CD14-positive monocyte (primary cell): ENCODE measurements at regions not wholly inside any gene's neighbourhood (a gene's known extent, or its start where the extent isn't known, plus 50 kb on each side); places are given as distances from the start of the nearest gene placed in this dataset.

Experiments used
- DNase-seq, 3 donors: peaks; one replicate each; pipeline ENCODE4 v3.0.0-alpha.2; 2011 to 2022
- H2AFZ ChIP-seq: 2 replicates; pipeline ENCODE4 v1.6.0; 2012; ENCODE audit warnings: mild to moderate bottlenecking, low read depth, low read length, inconsistent platforms; ENCODE audit not compliant: insufficient read depth, poor library complexity, severe bottlenecking
- H3K27ac ChIP-seq, 2 donors: 1 replicate in 1 of 2; 2 replicates in 1 of 2; pipeline ENCODE4 v1.5.1; 2012 to 2013; ENCODE audit warnings: low read length in 2 of 2, control low read depth in 1 of 2, inconsistent platforms in 1 of 2, low read depth in 1 of 2, mild to moderate bottlenecking in 1 of 2
- H3K27me3 ChIP-seq, 2 donors: one replicate each; pipeline versions ENCODE4 v1.6.0 to v1.6.1; 2011 to 2013; ENCODE audit warnings: low read length in 2 of 2; ENCODE audit not compliant: control insufficient read depth in 2 of 2, insufficient read depth in 2 of 2
- H3K36me3 ChIP-seq, 2 donors: replicated peaks in 1 of 2; 1 replicate in 1 of 2; 2 replicates in 1 of 2; pipeline versions ENCODE4 v1.5.1 to v1.6.1; 2012 to 2013; ENCODE audit warnings: low read length in 2 of 2, control low read depth in 1 of 2, inconsistent platforms in 1 of 2, mild to moderate bottlenecking in 1 of 2; ENCODE audit not compliant: insufficient read depth in 2 of 2, control insufficient read depth in 1 of 2
- H3K4me1 ChIP-seq, 2 donors: 1 replicate in 1 of 2; 2 replicates in 1 of 2; pipeline versions ENCODE4 v1.5.1 to v1.6.1; 2012 to 2013; ENCODE audit warnings: low read length in 2 of 2, control low read depth in 1 of 2, inconsistent platforms in 1 of 2, mild to moderate bottlenecking in 1 of 2, moderate library complexity in 1 of 2; ENCODE audit not compliant: insufficient read depth in 2 of 2, control insufficient read depth in 1 of 2
- H3K4me2 ChIP-seq: replicated peaks from 2 replicates; pipeline ENCODE3; 2012; ENCODE audit warnings: low read length, moderate library complexity, mild to moderate bottlenecking; ENCODE audit not compliant: poor library complexity, severe bottlenecking; ENCODE audit errors: extremely low read depth
- H3K4me3 ChIP-seq, 3 experiments: fragments of 200-600 bp in 1 of 3; sonication (generic) in 1 of 3; replicated peaks in 1 of 3; 1 replicate in 2 of 3; 2 replicates in 1 of 3; pipeline ENCODE4 v1.5.1; 2011 to 2013; ENCODE audit warnings: low read length in 3 of 3, mild to moderate bottlenecking in 3 of 3, control low read depth in 2 of 3, low read depth in 2 of 3, inconsistent platforms in 1 of 3, moderate library complexity in 1 of 3
- H3K79me2 ChIP-seq: 2 replicates; pipeline ENCODE4 v1.6.0; 2012; ENCODE audit warnings: mild to moderate bottlenecking, control low read depth, inconsistent platforms, low read length, moderate library complexity; ENCODE audit not compliant: insufficient read depth
- H3K9ac ChIP-seq: 2 replicates; pipeline ENCODE4 v1.6.0; 2017; ENCODE audit warnings: low read length, mild to moderate bottlenecking; ENCODE audit not compliant: insufficient read depth, poor library complexity, severe bottlenecking
- H3K9me3 ChIP-seq, 2 donors: replicated peaks in 1 of 2; 1 replicate in 1 of 2; 2 replicates in 1 of 2; pipeline versions ENCODE4 v1.5.1 to v1.6.1; 2012 to 2013; ENCODE audit warnings: low read length in 2 of 2, control low read depth in 1 of 2; ENCODE audit not compliant: control insufficient read depth in 1 of 2, insufficient read depth in 1 of 2
- H4K20me1 ChIP-seq: 2 replicates; pipeline ENCODE4 v1.6.0; 2012; ENCODE audit warnings: mild to moderate bottlenecking, low read length, control low read depth, moderate library complexity; ENCODE audit not compliant: insufficient read depth
- H3K27ac Mint-ChIP-seq, 7 donors: one replicate each; pipeline ENCODE4 v1.8.0; 2020; ENCODE audit warnings: mild to moderate bottlenecking in 7 of 7, mixed read lengths in 7 of 7, moderate library complexity in 6 of 7, inconsistent platforms in 2 of 7
- H3K27me3 Mint-ChIP-seq, 3 donors: one replicate each; pipeline ENCODE4 v1.8.0; 2021 to 2022; ENCODE audit warnings: low read depth in 3 of 3, mild to moderate bottlenecking in 3 of 3, mixed read lengths in 3 of 3, moderate library complexity in 3 of 3, inconsistent platforms in 1 of 3
- H3K36me3 Mint-ChIP-seq, 2 donors: one replicate each; pipeline ENCODE4 v1.8.0; 2020; ENCODE audit warnings: mixed read lengths in 2 of 2, inconsistent platforms in 1 of 2, mild to moderate bottlenecking in 1 of 2
- H3K4me1 Mint-ChIP-seq: one replicate; pipeline ENCODE4 v1.8.0; 2020; ENCODE audit warnings: mild to moderate bottlenecking, mixed read lengths
- H3K4me3 Mint-ChIP-seq, 2 donors: one replicate each; pipeline ENCODE4 v1.8.0; 2020; ENCODE audit warnings: mild to moderate bottlenecking in 2 of 2, mixed read lengths in 2 of 2, moderate library complexity in 1 of 2
- H3K9me3 Mint-ChIP-seq, 7 donors: one replicate each; pipeline ENCODE4 v1.8.0; 2020 to 2022; ENCODE audit warnings: mixed read lengths in 7 of 7, mild to moderate bottlenecking in 6 of 7, moderate library complexity in 6 of 7, inconsistent platforms in 2 of 7
- CTCF ChIP-seq: fragments of 200-600 bp; IDR thresholded peaks from one replicate; pipeline ENCODE4 v1.8.0; 2022; ENCODE audit warnings: antibody characterized with exemption, mild to moderate bottlenecking
- WGBS: methylation state at CpG from one replicate; pipeline ENCODE4 v1.1.5; 2013; ENCODE audit warnings: missing lambda C conversion rate; ENCODE audit not compliant: insufficient coverage; 5-methylcytosine and 5-hydroxymethylcytosine counted together
- intact Hi-C, 2 donors: fragments of 100-400 bp; cut with micrococcal nuclease; formaldehyde crosslinking; loops; one replicate each; pipeline versions ENCODE4 v1.15.0 to v1.15.1; 2023

GRCh38 chr2:116810645-116811044 lies 1003.8 kb upstream of the DDX18 start:
- H3K4me3 Mint-ChIP-seq, result no peak overlapping the region
- H3K9me3 Mint-ChIP-seq, result peaks cover 0 to 5% (median 0%) of the 10 kb centered on the region in 7 donors
- no peak for TF ChIP-seq CTCF
- H3K27me3 Mint-ChIP-seq, result peaks cover 0 to 2% (median 0%) of the 10 kb centered on the region in 3 donors
- Histone ChIP-seq H2AFZ (no peak overlapping the region), H3K36me3 (no peaks in the 10 kb centered on the region), H3K27ac (no peak overlapping the region), H4K20me1 (no peaks in the 10 kb centered on the region), H3K27me3 (no peaks in the 10 kb centered on the region), H3K79me2 (no peaks in the 10 kb centered on the region), H3K4me1 (no peaks in the 10 kb centered on the region), H3K9me3 (no peaks in the 10 kb centered on the region), H3K4me2 (no peak overlapping the region), H3K4me3 (no peak overlapping the region), H3K9ac (no peak overlapping the region)
- no peak overlapping the region for H3K27ac Mint-ChIP-seq
- H3K4me1 Mint-ChIP-seq, result no peaks in the 10 kb centered on the region
- no peaks in the 10 kb centered on the region for H3K36me3 Mint-ChIP-seq
- intact Hi-C loops, result no loop called here
- no peak for DNase-seq
- no CpG with 5 or more reads among the region's 1 CpG for WGBS

- no peak overlapping the region for H3K4me3 ChIP-seq
- no peak overlapping the region for H3K9ac ChIP-seq
- H3K36me3 ChIP-seq, result no peaks in the 10 kb centered on the region
- no peaks in the 10 kb centered on the region for H3K27me3 Mint-ChIP-seq
- no peak overlapping the region for H3K4me2 ChIP-seq
- no peaks in the 10 kb centered on the region for H3K36me3 Mint-ChIP-seq
- H3K4me1 Mint-ChIP-seq, result no peaks in the 10 kb centered on the region
- H3K4me1 ChIP-seq, result no peaks in the 10 kb centered on the region
- peaks cover 0 to 3% (median 2%) of the 10 kb centered on the region in 7 donors for H3K9me3 Mint-ChIP-seq
- intact Hi-C loops, result no loop called here
- H3K79me2 ChIP-seq, result no peaks in the 10 kb centered on the region
- no peak for DNase-seq
- no peak for TF ChIP-seq CTCF
- H2AFZ ChIP-seq, result no peak overlapping the region
- H4K20me1 ChIP-seq, result no peaks in the 10 kb centered on the region
- no peak overlapping the region for H3K27ac Mint-ChIP-seq
- peaks cover 0 to 4% of the 10 kb centered on the region in 2 donors for H3K9me3 ChIP-seq
- no peaks in the 10 kb centered on the region for H3K27me3 ChIP-seq
- no peak overlapping the region for H3K27ac ChIP-seq
- no peak overlapping the region for H3K4me3 Mint-ChIP-seq
Measured at GRCh38 chr2:116819355-116819754, 995.1 kb upstream of the DDX18 start.
